Central memory CD8-positive, alpha-beta T cell (primary cell): ENCODE measurements at regions not wholly inside any gene's neighbourhood (a gene's known extent, or its start where the extent isn't known, plus 50 kb on each side); places are given as distances from the start of the nearest gene placed in this dataset.

ENCODE experiments used
- ATAC-seq: fragments of 150-1000 bp; cut with Tn5 transposase; replicated peaks from 2 replicates; pipeline ENCODE4 v1.10.0; 2022; ENCODE audit warnings: mild to moderate bottlenecking, moderate FRiP score, moderate number of reproducible peaks; ENCODE audit not compliant: poor library complexity, severe bottlenecking; ENCODE audit errors: extremely low read depth
- DNase-seq, 2 donors: peaks; one replicate each; pipeline ENCODE4 v3.0.0; 2021; ENCODE audit warnings: low spot score in 2 of 2
- H3K27ac Mint-ChIP-seq: one replicate; pipeline ENCODE4 v1.8.0; 2022; ENCODE audit warnings: low read depth, mild to moderate bottlenecking, moderate library complexity, mixed read lengths
- H3K27me3 Mint-ChIP-seq: one replicate; pipeline ENCODE4 v1.8.0; 2022; ENCODE audit warnings: mixed read lengths
- H3K36me3 Mint-ChIP-seq: one replicate; pipeline ENCODE4 v1.8.0; 2022; ENCODE audit warnings: mild to moderate bottlenecking, moderate library complexity, mixed read lengths; ENCODE audit not compliant: insufficient read depth
- H3K4me1 Mint-ChIP-seq: one replicate; pipeline ENCODE4 v1.8.0; 2022; ENCODE audit warnings: mixed read lengths
- H3K4me3 Mint-ChIP-seq: one replicate; pipeline ENCODE4 v1.8.0; 2022; ENCODE audit warnings: mild to moderate bottlenecking, moderate library complexity, mixed read lengths
- H3K9me3 Mint-ChIP-seq: one replicate; pipeline ENCODE4 v1.8.0; 2022; ENCODE audit warnings: mixed read lengths

DNA sequence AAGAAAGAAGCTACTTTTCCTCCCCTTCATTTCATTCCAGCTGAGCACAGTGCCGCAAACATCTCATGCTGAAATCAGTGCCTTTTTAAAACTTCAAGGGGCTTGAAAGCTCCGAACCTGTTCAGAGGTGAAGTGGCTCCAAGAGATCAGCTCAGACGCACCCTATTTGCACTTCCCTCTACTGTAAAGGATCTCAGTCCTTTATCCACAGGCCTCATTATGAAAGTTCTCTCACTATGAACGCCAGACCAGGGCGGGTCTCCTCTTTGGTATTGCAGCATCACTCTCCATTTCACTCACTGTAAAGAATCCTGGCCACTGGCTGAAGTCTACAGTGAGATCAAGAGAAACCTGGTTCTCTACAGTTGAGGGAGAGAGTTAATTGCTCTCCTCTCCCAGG lies 232.7 kb upstream of the POU3F2 start:
- no peaks in the 10 kb centered on the region for H3K27me3 Mint-ChIP-seq
- H3K9me3 Mint-ChIP-seq, result no peaks in the 10 kb centered on the region
- DNase-seq, result no peak
- no peak overlapping the region for H3K27ac Mint-ChIP-seq
- H3K4me3 Mint-ChIP-seq, result no peak overlapping the region
- no peaks in the 10 kb centered on the region for H3K36me3 Mint-ChIP-seq
- ATAC-seq, result no peak
- no peaks in the 10 kb centered on the region for H3K4me1 Mint-ChIP-seq

GRCh38 chr6:98605705-98606104 lies 228.7 kb upstream of the POU3F2 start:
- Mint-ChIP-seq H3K4me3 (no peak overlapping the region), H3K4me1 (no peaks in the 10 kb centered on the region), H3K27ac (no peak overlapping the region), H3K9me3 (no peaks in the 10 kb centered on the region), H3K36me3 (no peaks in the 10 kb centered on the region), H3K27me3 (no peaks in the 10 kb centered on the region)
- no peak for ATAC-seq
- no peak for DNase-seq

GRCh38 chr6:98627129-98627775 lies 207.1 kb upstream of the POU3F2 start:
- Mint-ChIP-seq H3K9me3 (peaks cover 15% of the 10 kb centered on the region), H3K4me3 (no peak overlapping the region), H3K4me1 (no peaks in the 10 kb centered on the region), H3K27ac (no peak overlapping the region), H3K27me3 (no peaks in the 10 kb centered on the region), H3K36me3 (peaks cover 2% of the 10 kb centered on the region)
- no peak for DNase-seq
- no peak for ATAC-seq

DNA sequence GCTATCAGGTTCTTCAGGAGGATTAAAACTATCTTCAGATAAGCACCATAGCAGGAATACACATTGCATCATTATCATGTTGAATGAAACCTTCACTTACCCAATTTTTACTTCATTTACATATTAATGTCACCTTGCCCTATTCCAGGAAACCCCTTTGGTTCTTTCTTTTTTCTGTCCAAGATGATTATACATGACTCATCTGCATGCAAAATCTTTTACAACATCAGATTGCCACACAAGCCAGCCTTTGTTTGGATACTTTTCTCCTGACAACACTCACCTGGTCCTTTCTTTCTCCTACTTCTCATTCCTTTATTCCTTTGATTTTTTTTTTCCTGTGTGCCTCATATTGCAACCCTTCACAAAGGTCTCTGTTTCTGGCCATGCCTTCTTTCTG lies 200.5 kb upstream of the POU3F2 start:
- ATAC-seq, result no peak
- Mint-ChIP-seq H3K36me3 (no peaks in the 10 kb centered on the region), H3K27me3 (no peaks in the 10 kb centered on the region), H3K4me1 (no peaks in the 10 kb centered on the region), H3K4me3 (no peak overlapping the region), H3K27ac (no peak overlapping the region), H3K9me3 (peaks cover 7% of the 10 kb centered on the region)
- DNase-seq, result no peak

DNA sequence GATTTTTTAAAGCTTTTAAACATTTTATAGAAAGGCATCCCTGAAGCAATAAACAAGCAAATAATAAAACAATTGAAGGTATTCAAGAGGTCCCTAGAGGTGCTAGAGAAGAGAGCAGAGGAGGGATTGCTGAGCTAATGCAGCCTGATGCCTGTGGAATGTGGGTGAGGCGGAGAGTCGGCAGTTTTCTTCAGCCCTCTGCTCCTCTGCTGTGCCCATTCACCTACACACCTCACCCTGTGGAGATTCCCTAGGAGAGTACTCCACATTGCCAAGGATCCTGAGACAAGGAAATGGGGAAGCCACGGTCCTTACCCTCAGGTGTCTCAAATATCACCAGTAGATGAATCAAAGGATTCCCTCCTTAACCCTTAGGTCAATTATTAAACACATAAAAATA lies 199.8 kb upstream of the POU3F2 start:
- DNase-seq, result no peak
- Mint-ChIP-seq H3K27me3 (no peaks in the 10 kb centered on the region), H3K4me3 (no peak overlapping the region), H3K4me1 (no peaks in the 10 kb centered on the region), H3K9me3 (peaks cover under 1% of the 10 kb centered on the region), H3K36me3 (no peaks in the 10 kb centered on the region), H3K27ac (no peak overlapping the region)
- no peak for ATAC-seq

DNA sequence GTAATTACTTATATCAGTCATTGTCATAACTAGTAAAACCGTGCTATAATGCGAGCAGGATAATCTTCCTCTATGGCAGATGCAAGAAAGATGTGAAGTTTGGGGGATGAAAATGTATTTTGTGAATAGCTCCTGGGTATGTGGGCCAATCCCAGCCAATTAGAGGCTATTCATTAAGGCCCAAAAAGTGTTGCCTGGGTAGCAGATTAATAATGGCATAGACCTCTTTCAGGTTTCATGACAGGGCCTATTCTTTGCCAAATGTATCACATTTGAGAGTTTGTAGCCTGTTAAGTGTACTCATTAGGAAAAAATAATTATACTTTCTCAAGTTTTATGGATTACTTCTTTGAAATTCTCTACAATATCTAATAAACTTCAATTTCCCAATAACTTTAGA lies 199.2 kb upstream of the POU3F2 start:
- no peak overlapping the region for H3K27ac Mint-ChIP-seq
- H3K27me3 Mint-ChIP-seq, result no peaks in the 10 kb centered on the region
- no peak overlapping the region for H3K4me3 Mint-ChIP-seq
- H3K36me3 Mint-ChIP-seq, result no peaks in the 10 kb centered on the region
- ATAC-seq, result no peak
- H3K4me1 Mint-ChIP-seq, result no peaks in the 10 kb centered on the region
- no peak for DNase-seq
- no peaks in the 10 kb centered on the region for H3K9me3 Mint-ChIP-seq

DNA sequence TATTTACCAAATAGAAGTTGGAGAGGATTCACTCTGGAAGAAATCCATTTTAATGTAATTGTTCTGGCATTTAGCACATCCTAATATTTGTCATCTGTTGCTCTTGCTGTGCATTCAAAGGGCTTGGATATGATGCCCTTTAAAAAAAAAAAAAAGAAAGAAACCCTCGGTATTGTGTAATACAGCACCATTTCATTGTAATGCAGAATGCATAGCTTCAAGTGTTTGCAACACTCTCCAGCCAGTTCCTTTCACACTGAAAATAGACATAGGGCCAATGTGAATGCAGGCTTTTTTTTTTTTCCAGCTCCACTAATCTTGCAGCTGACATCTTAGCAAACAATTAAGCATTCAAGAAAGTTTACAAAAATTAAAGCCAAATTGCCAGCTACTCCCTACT lies 197.4 kb upstream of the POU3F2 start:
- ATAC-seq, result no peak
- H3K27ac Mint-ChIP-seq, result no peak overlapping the region
- H3K4me1 Mint-ChIP-seq, result no peaks in the 10 kb centered on the region
- no peak for DNase-seq
- no peaks in the 10 kb centered on the region for H3K9me3 Mint-ChIP-seq
- H3K36me3 Mint-ChIP-seq, result no peaks in the 10 kb centered on the region
- no peaks in the 10 kb centered on the region for H3K27me3 Mint-ChIP-seq
- H3K4me3 Mint-ChIP-seq, result no peak overlapping the region

DNA sequence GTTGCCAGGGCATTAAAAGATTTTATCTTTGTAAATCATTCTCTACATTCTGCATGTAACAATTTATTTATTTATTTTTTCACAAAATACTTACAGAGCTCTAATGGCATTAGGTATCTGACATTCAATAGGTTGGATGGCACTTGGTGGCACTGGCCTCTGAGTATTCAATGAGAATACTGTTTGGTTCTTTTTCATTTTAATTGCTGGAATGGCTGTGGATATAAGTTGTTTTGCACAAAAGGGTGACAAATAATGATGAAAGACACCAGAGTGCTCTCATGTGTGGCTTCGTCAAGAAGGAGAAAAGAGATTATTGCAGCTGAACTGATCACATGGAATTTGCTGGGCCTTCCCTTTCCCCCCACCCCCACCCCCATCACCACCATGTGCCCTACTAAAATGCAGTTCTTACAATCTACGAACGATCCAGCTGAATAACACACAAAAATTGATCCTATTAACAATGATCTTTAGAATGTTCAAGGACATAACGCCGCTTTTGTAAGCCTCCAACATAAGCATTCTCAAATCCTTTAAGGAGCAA lies 195.2 kb upstream of the POU3F2 start:
- Mint-ChIP-seq H3K36me3 (no peaks in the 10 kb centered on the region), H3K4me3 (no peak overlapping the region), H3K4me1 (no peaks in the 10 kb centered on the region), H3K27ac (no peak overlapping the region), H3K27me3 (no peaks in the 10 kb centered on the region), H3K9me3 (no peaks in the 10 kb centered on the region)
- DNase-seq (no peak), ATAC-seq (no peak)

DNA sequence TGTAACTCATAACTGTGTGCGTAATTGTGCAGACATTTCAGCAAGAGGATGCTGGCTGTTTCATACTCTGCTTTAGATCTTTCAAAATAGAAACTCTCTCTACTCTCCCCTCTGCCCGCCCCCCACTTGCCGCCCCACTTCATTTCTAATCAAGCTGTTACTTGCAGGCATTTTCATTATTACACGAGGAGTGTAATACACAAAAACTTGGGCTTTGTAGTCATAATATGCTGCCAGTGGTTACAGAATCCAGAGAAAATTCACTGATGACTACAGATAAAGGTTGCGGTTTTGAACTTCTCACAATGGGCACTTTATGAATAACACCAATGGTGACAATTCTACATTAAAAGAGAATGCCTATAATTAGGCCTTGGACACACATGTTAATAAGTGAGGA lies 194.0 kb upstream of the POU3F2 start:
- Mint-ChIP-seq H3K4me3 (no peak overlapping the region), H3K27ac (no peak overlapping the region), H3K27me3 (no peaks in the 10 kb centered on the region), H3K9me3 (no peaks in the 10 kb centered on the region), H3K36me3 (no peaks in the 10 kb centered on the region), H3K4me1 (no peaks in the 10 kb centered on the region)
- no peak for ATAC-seq
- no peak for DNase-seq

- no peak for ATAC-seq
- Mint-ChIP-seq H3K4me1 (no peaks in the 10 kb centered on the region), H3K9me3 (no peaks in the 10 kb centered on the region), H3K36me3 (no peaks in the 10 kb centered on the region), H3K27ac (no peak overlapping the region), H3K27me3 (no peaks in the 10 kb centered on the region), H3K4me3 (no peak overlapping the region)
- no peak for DNase-seq
Observed at GRCh38 chr6:98641949-98642719, 192.2 kb upstream of the POU3F2 start.

DNA sequence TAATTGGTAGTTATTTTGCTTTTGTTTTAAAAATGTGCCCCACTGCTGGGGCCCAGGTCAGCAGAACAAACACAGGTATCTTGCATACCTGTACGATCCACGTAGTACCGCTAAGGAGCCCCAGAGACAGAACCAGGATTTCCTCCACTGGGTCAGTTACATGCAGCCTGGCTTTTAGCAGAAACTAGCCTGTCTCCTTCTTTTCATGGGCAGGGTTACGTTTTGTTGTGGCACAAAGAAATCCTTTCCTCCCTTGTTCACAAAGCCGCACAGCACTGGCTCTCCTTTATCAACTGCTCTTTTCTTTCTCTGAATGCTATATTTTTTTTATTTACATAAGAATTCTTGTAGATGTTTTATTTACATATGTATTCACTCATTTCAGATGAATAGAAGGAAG lies 190.3 kb upstream of the POU3F2 start:
- Mint-ChIP-seq H3K27me3 (no peaks in the 10 kb centered on the region), H3K4me3 (no peak overlapping the region), H3K27ac (no peak overlapping the region), H3K4me1 (no peaks in the 10 kb centered on the region), H3K36me3 (no peaks in the 10 kb centered on the region), H3K9me3 (no peaks in the 10 kb centered on the region)
- DNase-seq (no peak), ATAC-seq (no peak)

DNA sequence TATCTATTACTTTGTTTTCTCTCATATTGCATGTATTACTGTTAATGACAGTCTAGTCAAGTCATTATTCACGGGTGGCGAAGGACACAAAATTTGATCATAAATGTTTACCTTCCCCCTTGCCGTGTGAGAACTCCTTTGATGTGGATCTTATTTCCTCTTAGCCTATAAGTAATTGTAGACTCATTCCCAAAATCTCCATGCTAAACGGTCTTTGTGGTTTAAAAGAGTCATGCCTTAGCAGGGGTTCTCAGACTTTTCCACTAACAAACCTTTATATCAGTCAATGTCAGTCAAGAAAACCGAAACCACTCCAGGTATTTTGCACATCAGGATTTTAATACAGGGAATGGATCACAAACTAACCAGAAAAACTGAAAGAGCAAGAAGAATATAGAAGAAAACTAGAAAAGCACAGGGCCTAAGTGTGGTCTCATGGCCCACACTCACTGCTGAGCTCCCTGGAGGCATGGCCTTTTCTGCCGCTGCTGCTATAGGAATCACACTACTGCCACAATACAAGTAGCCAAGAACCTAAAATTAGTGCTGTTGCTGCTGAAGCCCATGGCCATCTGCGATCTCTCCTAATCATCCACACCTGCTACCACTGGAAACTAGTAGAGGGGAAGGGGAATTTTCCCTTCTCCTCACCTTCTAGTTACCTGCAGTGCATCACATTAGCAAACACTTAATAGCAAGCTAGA lies 186.0 kb upstream of the POU3F2 start:
- DNase-seq (no peak), ATAC-seq (no peak)
- H3K36me3 Mint-ChIP-seq, result no peaks in the 10 kb centered on the region
- H3K4me3 Mint-ChIP-seq, result no peak overlapping the region
- H3K9me3 Mint-ChIP-seq, result no peaks in the 10 kb centered on the region
- no peaks in the 10 kb centered on the region for H3K4me1 Mint-ChIP-seq
- H3K27me3 Mint-ChIP-seq, result no peaks in the 10 kb centered on the region
- no peak overlapping the region for H3K27ac Mint-ChIP-seq

DNA sequence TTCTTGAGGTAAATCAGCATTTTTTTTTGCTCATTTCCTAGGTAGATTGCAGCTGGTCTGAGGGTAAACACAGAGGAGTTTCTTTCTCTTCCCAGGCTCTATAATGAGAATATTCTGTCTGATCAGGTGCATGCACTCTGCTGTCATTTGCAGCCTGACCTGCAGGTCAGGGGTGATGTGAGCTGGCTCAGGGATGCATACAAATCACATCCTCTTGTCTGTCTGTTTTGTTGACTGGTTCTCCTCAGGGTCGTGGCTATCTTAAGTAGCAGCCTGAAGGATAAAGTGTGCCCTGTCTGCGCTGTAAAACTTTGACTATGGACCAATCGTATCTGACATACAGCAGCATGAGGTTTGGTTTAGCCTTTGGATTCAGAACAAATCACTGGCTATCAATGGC lies 183.4 kb upstream of the POU3F2 start:
- no peak overlapping the region for H3K27ac Mint-ChIP-seq
- H3K4me3 Mint-ChIP-seq, result no peak overlapping the region
- no peak for DNase-seq
- no peaks in the 10 kb centered on the region for H3K36me3 Mint-ChIP-seq
- ATAC-seq, result no peak
- no peaks in the 10 kb centered on the region for H3K4me1 Mint-ChIP-seq
- H3K27me3 Mint-ChIP-seq, result no peaks in the 10 kb centered on the region
- no peaks in the 10 kb centered on the region for H3K9me3 Mint-ChIP-seq
